CD4-positive, alpha-beta T cell treated with Interleukin-12 subunit alpha and Interleukin-12 subunit beta, for 1 hour (primary cell): ENCODE measurements at regions not wholly inside any gene's neighbourhood (a gene's known extent, or its start where the extent isn't known, plus 50 kb on each side); places are given as distances from the start of the nearest gene placed in this dataset.

Experiments
- DNase-seq: peaks from one replicate; pipeline ENCODE4 v3.0.0-alpha.2; 2020

DNA sequence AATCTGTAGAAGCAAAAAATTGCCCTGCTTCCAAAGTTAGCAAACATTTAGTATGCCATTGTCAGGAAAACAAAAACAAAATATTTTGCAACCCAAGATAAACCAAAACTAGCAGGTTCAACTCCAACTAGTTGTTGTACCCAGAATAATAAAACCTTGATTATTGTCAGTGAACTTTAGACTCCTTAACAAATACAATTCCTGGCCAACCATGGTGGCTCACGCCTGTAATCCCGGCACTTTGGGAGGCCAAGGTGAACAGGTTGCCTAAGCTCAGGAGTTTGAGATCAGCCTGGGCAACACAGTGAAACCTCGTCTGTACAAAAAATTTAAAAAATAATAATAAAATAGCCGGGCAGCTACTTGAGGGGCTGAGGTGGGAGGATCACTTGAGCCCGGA is 53.6 kb upstream of the EPCAM start:
- no peak for DNase-seq

DNA sequence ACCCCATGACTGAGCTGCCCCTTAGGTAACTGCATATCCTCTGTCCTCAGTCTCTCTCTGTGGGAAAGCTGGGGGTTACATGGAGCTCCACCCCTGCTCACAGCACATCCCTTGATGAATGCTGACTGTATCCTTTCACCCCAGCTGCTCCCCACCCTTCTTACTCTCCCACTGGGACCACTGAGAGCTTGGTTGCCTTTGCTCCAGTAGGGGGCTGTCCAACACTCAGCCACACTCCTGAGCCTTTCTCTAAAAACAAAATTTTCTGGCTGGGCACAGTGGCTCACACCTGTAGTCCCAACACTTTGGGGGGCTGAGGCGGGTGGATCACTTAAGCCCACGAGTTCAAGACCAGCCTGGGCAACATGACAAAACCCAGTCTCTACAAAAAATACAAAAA is 55.4 kb upstream of the EPCAM start:
- DNase-seq: no peak

GRCh38 chr2:47313141-47313691 is 55.9 kb upstream of the EPCAM start:
- DNase-seq: no peak

DNA sequence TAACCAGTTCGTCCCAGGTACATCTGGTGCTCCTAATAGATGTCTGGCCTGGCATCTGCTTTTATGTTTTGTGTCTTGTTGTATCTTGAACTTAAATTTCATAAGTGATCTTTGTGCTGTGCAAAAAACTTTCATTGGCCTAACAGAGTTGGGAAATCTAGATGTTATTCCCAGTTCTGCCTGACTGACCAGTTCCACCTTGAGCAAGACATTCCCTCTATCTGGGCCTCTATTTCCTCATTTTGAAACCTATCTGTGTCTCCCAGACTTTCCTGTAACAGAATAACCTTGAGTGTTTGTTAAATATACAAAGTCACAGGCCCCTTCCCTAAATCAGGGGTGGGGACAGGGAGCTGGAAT is 56.6 kb upstream of the EPCAM start:
- DNase-seq: no peak

GRCh38 chr2:47311764-47312490 is 57.2 kb upstream of the EPCAM start:
- DNase-seq: no peak

GRCh38 chr2:47310801-47311560 is 58.1 kb upstream of the EPCAM start:
- no peak for DNase-seq

DNA sequence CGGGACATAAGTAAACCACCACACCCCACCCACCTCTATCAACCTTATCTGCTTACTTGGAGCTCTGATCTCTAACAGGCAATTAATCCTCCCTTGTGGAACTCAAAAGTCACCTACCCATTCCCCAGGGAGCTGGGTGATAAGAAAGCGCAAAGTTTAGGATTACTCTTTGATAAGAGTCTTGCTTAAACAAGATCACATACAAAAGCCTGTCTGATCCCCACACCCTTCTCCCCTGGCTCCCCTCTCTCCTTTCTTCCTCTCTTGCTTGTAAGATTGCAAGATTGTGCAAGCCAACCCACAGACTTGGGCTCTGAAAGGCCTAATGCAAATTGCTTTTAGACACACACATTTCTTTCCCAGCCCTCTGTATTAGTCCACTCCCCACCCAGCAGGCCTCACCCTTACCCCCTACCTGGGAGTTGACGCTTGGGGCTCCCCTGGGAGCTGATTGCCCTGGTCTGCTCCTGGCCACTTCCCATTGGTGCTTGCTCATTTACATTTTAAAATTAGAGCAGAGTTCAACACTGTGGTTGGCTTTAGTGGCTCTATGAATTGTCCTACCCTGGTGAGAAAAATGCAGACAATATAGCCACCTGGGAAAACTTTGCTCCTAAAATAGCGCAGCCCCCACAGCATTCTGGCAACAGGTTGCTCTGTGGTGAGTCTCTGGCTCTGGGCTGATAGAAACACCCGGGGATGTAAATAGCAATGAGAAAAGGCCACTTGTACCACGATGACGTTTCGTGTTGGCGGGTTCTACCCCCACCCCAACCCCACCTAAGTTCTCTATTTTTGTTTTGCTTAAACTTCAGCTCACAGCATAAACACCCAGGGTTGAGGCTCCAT is 58.9 kb upstream of the EPCAM start:
- DNase-seq: no peak

DNA sequence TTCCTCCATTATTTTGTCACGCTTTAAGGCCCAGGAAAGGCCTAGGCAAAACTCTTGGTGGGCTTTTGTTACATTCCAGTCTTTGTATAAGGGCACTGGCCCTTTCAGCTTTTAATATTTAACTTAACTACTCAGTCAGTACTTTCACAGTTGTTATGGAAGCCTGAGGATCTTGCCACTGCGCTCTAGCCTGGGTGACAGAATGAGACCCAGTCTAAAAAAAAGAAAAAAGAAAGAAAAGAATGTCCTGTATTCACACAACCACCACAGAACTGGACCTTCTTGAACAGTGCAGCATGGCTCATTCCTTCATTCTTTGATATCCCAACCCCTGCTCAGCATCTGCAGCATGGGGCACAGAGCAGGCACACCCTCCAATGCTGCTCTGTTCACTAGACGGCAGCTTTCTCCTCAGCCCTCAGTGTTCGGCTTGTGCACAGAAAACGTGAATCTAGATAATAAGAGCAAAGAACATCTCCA is 59.6 kb upstream of the EPCAM start:
- DNase-seq: no peak

DNA sequence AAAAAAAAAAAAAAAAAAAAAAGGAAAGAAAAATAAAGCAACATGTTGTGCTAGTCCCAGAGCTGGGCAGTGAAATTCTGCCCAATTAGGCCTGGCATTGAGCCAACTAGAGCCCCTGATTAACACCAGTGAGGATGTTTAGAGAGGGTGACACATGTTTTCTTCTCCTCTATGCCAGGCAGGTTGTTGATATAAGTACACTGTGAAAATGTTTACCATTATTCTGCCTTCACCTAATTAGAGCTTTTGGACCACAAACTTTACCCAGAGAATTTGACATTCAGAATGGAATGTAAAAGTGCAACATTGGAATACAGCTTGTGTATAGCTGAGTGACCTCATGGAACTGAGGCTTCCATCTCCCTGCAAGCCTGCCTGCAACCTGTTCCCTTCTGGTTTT is 62.0 kb upstream of the EPCAM start:
- DNase-seq: no peak

DNA sequence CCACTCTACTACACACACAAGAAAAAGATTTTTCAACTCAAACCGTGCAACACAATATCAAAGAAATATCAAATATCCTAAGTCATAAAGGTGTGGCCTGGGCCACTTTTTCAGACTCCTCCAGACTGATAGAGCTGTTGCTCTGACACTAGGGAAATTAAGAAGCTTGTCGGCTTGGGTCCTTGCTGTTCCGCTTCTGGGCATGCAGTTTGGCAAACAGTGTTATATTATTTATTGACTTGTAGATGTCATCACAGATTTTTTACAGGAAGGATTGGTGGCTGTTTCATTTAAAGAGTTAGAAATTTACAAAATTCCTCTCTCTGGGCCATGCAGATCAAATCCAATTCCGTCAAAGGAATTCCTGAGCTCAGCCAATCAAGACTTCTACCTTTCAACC is 64.5 kb upstream of the EPCAM start:
- no peak for DNase-seq

GRCh38 chr2:47303341-47304148 is 65.6 kb upstream of the EPCAM start:
- no peak for DNase-seq

DNA sequence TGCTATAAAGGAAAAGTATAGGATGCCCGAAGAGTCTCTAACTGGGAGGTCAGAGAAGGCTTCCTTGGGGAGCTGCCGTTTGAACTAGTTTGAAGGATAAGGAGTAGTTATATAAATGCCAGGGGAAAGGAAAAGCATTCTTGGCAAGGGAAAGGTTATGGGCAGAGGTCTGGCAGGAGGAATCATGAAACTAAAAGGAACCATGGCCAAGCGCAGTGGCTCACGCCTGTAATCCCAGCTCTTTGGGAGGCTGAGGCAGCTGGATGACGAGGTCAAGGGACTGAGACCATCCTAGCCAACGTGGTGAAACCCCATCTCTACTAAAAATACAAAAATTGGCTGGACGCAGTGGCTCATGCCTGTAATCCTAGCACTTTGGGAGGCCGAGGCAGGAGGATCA is 66.8 kb upstream of the EPCAM start:
- no peak for DNase-seq

DNA sequence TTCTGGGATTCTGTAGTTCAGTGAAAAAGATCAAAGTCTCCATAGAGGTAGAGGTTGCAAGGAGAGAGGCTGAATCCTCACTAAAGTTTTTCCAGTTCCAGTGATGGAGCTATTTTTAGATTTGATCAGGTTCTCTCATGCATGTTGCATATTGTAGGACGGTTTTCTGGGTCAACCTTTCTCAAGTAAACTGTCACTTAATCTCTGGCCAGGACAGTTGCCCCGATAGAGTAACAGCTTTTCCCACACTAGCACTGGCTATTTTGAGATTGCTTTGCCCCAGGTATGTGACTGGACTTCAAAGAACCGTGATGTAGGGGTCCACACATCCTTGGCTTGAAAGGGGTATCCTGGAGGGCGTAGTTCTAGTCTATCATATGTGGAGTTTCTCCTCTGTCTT is 67.4 kb upstream of the EPCAM start:
- DNase-seq: no peak

GRCh38 chr2:47301277-47301618 is 67.9 kb upstream of the EPCAM start:
- DNase-seq: no peak

DNA sequence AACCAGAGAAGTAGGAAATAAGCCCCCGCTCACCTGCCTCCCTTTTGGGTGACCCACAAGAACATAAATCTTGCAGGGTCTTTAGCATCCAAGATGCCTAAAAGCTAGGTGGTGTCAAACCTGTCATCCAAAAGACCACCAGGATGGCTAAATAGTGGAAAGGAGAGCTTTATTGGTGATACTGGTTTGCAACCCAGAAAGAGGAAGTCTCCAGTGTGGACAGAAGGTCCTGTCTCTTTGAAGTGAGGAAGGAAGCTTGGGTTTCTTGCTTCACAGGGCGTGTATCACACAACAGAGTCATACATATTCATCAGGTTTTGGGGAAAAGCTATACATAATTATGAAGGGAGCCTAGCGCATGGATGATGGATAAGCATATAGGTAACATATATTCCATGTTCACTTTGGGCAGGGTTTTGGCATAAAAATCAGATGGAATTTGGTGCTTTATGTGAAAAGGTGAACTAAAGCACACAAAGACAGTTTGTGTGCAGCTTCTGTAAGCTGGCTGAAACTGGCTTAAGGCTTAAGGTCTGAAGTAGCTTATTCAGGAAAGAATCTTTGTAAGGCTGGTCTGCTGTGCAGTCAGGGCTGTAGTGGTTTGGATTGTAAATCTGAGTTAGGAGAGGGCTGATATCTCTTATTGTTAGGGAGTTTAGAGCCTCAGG is 68.4 kb upstream of the EPCAM start:
- peak; percentile 11 for DNase-seq

- DNase-seq: no peak
Measured at GRCh38 chr2:47300081-47300480, 69.0 kb upstream of the EPCAM start.

GRCh38 chr2:47299555-47299954 is 69.6 kb upstream of the EPCAM start:
- no peak for DNase-seq

DNA sequence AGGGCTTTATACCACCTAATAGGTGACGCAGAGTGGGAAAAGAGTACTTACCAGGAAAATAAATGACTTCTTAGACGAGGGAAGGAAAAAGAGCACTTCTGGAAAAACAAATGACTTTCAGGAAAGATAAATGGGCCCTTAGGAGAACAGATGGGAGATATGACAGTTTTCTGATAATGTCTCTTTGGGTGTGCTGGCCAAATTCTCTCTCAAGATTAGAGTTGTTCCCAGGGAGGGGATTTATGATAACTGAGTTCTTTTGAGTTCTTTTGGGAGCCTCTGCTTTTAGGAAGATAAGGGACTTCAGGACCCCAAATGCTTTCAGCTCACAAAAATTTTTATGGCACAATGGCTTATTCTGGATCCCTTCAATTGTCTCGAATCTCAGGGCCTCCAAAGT is 70.3 kb upstream of the EPCAM start:
- DNase-seq: no peak

GRCh38 chr2:47297767-47298425 is 71.2 kb upstream of the EPCAM start:
- no peak for DNase-seq

GRCh38 chr2:47295981-47296635 is 73.0 kb upstream of the EPCAM start:
- no peak for DNase-seq
